ENCODE measurements at regions not wholly inside any gene's neighbourhood (a gene's known extent, or its start where the extent isn't known, plus 50 kb on each side); places are given as distances from the start of the nearest gene placed in this dataset.
"Not testable (repeated sequence)": the region's sequence is repeated elsewhere in the genome, so short reads cannot be mapped to it uniquely, and the experiment has no call there.

GRCh38 chr3:11898611-11899325 lies 52.1 kb upstream of the TAMM41 start:
- DNase-seq, result no peak

GRCh38 chr3:11899389-11899788 lies 52.7 kb upstream of the TAMM41 start:
- DNase-seq, result not testable (repeated sequence)

- DNase-seq, result no peak
Observed at GRCh38 chr3:11899826-11900225, 53.1 kb upstream of the TAMM41 start.

GRCh38 chr3:11900824-11901223 lies 54.1 kb upstream of the TAMM41 start:
- no peak for DNase-seq

- DNase-seq, result no peak
Observed at GRCh38 chr3:11901286-11901875, 54.7 kb upstream of the TAMM41 start.

GRCh38 chr3:11903047-11903446 lies 56.4 kb upstream of the TAMM41 start:
- no peak for DNase-seq

GRCh38 chr3:11903447-11903846 lies 56.8 kb upstream of the TAMM41 start:
- DNase-seq, result no peak

- no peak for DNase-seq
Observed at GRCh38 chr3:11904157-11904556, 57.5 kb upstream of the TAMM41 start.

DNA sequence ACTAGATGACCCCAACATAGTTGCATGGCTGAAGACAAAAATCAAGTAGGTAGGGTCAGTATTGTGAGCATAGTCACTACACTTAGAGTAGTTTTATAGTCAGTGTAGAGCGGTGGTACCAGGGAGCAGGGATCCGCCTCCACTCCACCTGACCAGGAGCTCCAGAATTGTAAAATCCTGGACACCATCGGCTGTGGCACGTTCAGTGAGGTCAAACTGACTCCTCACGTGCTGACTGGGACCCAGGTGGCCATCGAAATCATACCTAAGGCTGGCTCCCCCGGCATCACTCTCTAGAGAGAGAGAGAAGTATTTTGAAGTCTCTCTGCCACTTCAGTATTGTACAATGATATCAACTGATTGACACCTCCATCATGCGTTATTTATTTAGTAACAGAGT lies 59.7 kb upstream of the TAMM41 start:
- DNase-seq, result no peak

DNA sequence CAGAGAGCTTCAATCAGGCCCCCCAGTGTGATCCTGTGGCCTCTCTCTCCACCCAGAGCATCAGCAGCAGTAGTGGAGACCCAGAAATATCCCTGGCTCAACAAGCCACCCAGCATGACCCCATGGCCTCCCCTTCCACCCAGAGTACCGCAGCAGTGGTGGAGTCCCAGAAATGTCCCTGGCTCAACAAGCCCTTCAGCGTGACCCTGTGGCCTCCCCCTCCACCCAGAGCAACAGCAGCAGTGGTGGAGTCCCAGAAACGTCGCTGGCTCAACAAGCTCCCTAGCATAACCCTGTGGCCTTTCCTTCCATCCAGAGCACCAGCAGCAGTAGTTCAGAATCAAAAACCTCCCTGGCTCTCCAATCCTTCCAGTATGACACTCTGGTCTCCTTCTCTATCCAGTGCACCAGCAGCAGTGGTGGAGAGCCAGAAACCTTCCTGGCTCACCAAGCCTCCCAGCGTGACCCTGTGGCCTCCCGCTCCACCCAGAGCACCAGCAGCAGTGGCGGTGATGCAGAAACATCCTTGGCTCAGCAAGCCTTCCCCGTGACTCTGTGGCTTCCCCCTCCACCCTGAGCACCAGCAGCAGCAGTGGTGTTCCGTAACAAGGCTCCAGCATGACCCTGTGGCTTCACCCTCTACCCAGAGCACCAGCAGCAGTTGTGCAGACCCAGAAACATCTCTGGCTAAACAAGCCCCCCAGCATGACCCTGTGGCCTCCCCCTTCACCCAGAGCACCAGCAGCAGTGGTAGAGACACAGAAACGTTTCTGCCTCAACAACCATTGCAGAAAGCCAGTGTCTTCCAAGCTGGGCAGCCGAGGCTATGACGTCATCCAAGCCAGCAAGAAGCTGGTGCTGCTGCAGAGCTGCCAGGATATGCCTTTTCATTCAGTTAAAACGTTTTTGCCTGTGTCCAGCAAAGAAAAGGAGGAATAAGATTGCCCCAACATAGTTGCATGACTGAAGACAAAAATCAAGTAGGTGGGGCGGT lies 61.3 kb upstream of the TAMM41 start:
- DNase-seq, result no peak

- DNase-seq, result no peak
Observed at GRCh38 chr3:11908981-11909698, 62.5 kb upstream of the TAMM41 start.

DNA sequence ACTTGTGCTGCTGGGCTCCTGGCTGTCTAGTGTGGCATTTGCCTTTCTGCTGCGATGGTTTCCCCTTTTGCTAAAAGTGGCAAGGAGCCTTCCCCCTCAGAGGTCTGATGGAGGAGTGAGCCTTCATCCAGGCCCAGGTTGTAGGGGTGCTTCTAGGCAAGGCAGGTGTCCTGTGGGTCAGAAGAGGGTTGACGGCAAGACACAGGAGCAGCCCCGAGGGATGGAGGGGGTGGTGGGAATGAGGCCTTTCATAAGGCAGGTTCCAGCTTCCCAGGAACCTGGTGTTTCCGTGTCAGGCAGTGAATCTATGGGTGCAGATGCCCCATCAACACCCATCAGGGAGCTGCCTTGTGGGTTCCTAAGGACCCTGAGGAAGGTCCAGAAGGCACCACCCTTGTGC lies 63.0 kb upstream of the TAMM41 start:
- no peak for DNase-seq

GRCh38 chr3:11910216-11910930 lies 63.7 kb upstream of the TAMM41 start:
- not testable (repeated sequence) for DNase-seq

GRCh38 chr3:11910971-11911531 lies 64.4 kb upstream of the TAMM41 start:
- no peak for DNase-seq

DNA sequence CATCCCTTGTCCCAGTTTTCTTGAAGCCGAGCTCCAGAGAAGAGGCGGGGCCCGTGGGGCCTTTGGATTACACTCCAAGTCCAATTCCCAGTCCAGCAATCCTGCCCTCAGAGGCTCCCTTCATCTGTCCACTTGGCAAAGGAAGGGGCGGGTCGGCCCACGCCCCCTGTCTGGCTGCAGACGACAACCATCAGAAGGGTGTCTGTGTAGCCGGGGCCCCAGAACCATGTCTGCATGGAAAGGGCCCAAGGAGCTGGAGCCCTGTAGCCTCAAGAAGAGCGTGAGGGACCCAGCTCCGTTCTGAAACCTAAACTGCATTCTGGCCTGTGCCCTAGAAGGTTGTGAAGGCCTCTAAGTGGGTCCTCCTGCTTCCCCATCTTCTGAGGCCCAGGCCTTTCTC lies 65.2 kb upstream of the TAMM41 start:
- not testable (repeated sequence) for DNase-seq

- no peak for DNase-seq
Observed at GRCh38 chr3:11913316-11913715, 66.6 kb upstream of the TAMM41 start.

- DNase-seq, result no peak
Observed at GRCh38 chr3:11914041-11914440, 67.4 kb upstream of the TAMM41 start.

DNA sequence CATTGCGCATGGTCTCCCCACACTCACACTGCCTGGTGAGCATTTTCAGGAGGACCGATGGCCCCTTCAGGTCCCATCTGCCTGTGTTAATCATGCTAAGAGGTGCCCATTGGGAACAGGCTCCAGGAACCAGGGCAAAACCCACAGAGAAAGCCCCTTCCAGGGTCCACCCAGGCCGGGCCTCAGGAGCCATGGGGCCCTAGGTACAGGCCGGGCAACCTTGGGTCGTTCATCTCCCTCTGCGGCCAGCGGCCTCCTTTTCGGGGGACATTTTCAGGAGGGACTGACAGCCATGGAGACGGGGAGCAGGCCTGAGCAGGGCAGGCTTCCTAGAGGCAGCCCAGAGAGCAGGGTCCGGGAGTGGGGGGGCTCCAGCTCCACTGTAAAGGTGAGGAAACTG lies 68.0 kb upstream of the TAMM41 start:
- no peak for DNase-seq

- DNase-seq, result no peak
Observed at GRCh38 chr3:11915621-11916424, 69.1 kb upstream of the TAMM41 start.

DNA sequence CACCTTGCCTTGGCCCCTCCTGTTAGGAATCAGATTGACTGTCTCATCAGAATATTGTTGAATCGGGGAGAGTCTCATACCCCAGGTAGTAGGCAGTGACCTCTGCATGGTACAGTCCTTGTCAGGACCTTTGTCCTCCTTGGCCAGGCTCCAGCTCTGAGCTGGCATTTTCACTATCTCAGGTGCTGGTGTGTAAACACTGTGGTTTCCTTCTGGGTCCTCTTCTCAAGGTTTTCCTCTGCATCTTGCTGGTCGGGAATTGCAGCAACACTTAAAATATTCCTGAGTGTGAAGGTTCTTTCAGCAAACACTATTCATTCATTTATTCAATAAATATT lies 69.7 kb upstream of the TAMM41 start:
- not testable (repeated sequence) for DNase-seq

DNA sequence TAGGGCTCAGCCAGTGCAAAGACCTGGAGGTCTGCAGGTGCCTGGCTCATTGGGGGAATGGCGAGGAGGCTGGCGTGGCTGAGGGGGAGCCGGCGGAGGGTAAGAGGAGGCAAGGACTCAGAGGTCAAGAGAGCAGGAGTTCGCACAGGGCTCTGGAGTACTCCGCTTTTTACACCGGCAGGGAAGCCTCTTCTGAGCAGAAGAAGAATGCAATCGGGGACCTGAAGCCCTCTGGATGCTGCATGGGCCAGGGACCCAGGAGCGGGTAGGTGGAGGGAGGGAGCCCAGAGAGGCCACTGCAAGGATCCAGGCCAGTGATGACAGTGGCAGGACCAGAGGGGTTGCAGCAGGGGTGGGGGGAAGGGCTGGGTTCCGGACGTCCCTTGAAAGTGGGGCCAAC lies 70.4 kb upstream of the TAMM41 start:
- DNase-seq, result no peak
